ENCODE measurements at regions not wholly inside any gene's neighbourhood (a gene's known extent, or its start where the extent isn't known, plus 50 kb on each side); places are given as distances from the start of the nearest gene placed in this dataset.

- no peak for TF ChIP-seq GATA2 (IDR thresholded peaks at IDR 0.05; ENCODE audit: low read depth, low read length)
- TF ChIP-seq GATA3 (IDR thresholded peaks at IDR 0.05; ENCODE audit: low read depth, low read length) = no peak
These were observed 199.5 kb upstream of the P2RY1 start for GRCh38 chr3:152635389-152635788.

All from SH-SY5Y (cell line).